SK-N-SH (cell line): ENCODE measurements at regions not wholly inside any gene's neighbourhood (a gene's known extent, or its start where the extent isn't known, plus 50 kb on each side); places are given as distances from the start of the nearest gene placed in this dataset.
A peak's percentile ranks its signal among the peaks of the same experiment; 100 is the strongest.

ENCODE experiments used
- CTCF ChIA-PET: fragments of 300-600, 350-600 bp; formaldehyde crosslinking; extraction: SDS; loops from one replicate; lab custom pipeline; 2021; lab: Yijun Ruan, JAX
- POLR2A ChIA-PET: fragments of 350-600 bp; sonication (Branson Sonifier 250); formaldehyde crosslinking; extraction: SDS; loops from one replicate; lab custom pipeline; 2020; ENCODE audit warnings: antibody characterized with exemption, inconsistent platforms; lab: Yijun Ruan, JAX
- DNase-seq: peaks from one replicate; pipeline ENCODE4 v3.0.0; 2012
- H2AFZ ChIP-seq: fragments of 200-600 bp; sonication (generic); 2 replicates; pipeline ENCODE4 v1.8.1; 2016; ENCODE audit warnings: antibody characterized with exemption, mild to moderate bottlenecking, low read depth
- H3F3A ChIP-seq: fragments of 200-600 bp; sonication (generic); replicated peaks from 2 replicates; pipeline ENCODE3; 2016; ENCODE audit warnings: antibody characterized with exemption, mild to moderate bottlenecking; ENCODE audit not compliant: insufficient read depth
- H3K27ac ChIP-seq, 2 experiments: fragments of 200-500 bp in 1 of 2; fragments of 200-600 bp in 1 of 2; sonication (Bioruptor generic) in 1 of 2; sonication (generic), shearing (Covaris generic) in 1 of 2; 2 replicates each; pipeline versions ENCODE4 v1.5.1 to v1.6.1; 2014 to 2016; ENCODE audit warnings: low read depth in 2 of 2, inconsistent platforms in 1 of 2, low read length in 1 of 2, mild to moderate bottlenecking in 1 of 2, mixed read lengths in 1 of 2
- H3K27me3 ChIP-seq: fragments of 200-600 bp; sonication (generic), shearing (Covaris generic); 2 replicates; pipeline ENCODE4 v1.6.1; 2016; ENCODE audit warnings: mixed run types; ENCODE audit not compliant: insufficient read depth
- H3K36me3 ChIP-seq, 2 experiments: fragments of 200-500 bp in 1 of 2; fragments of 200-600 bp in 1 of 2; sonication (Bioruptor generic) in 1 of 2; sonication (generic) in 1 of 2; replicated peaks in 1 of 2; 2 replicates each; pipeline versions ENCODE3 to v1.5.1; 2014 to 2016; ENCODE audit warnings: low read length in 1 of 2, mild to moderate bottlenecking in 1 of 2; ENCODE audit not compliant: insufficient read depth in 2 of 2, control insufficient read depth in 1 of 2
- H3K4me1 ChIP-seq, 2 experiments: fragments of 200-500 bp in 1 of 2; fragments of 200-600 bp in 1 of 2; sonication (Bioruptor generic) in 1 of 2; sonication (generic), shearing (Covaris generic) in 1 of 2; 2 replicates each; pipeline versions ENCODE4 v1.5.1 to v1.6.1; 2014 to 2016; ENCODE audit warnings: low read depth in 1 of 2, low read length in 1 of 2, mixed run types in 1 of 2; ENCODE audit not compliant: insufficient read depth in 2 of 2, control insufficient read depth in 1 of 2
- H3K4me2 ChIP-seq: fragments of 200-600 bp; sonication (generic), shearing (Covaris generic); 2 replicates; pipeline ENCODE4 v1.6.1; 2017; ENCODE audit warnings: mixed run types
- H3K4me3 ChIP-seq, 2 experiments: fragments of 200-500 bp in 1 of 2; fragments of 200-600 bp in 1 of 2; sonication (Bioruptor generic) in 1 of 2; sonication (generic), shearing (Covaris generic) in 1 of 2; 2 replicates each; pipeline versions ENCODE4 v1.5.1 to v1.8.1; 2014 to 2016; ENCODE audit warnings: low read depth in 2 of 2, inconsistent platforms in 1 of 2, low read length in 1 of 2, mild to moderate bottlenecking in 1 of 2, mixed read lengths in 1 of 2, moderate library complexity in 1 of 2
- H3K79me2 ChIP-seq: fragments of 200-600 bp; sonication (generic); 2 replicates; pipeline ENCODE4 v1.8.1; 2017; ENCODE audit warnings: mild to moderate bottlenecking; ENCODE audit not compliant: insufficient read depth
- H3K9ac ChIP-seq: fragments of 200-600 bp; sonication (generic); 2 replicates; pipeline ENCODE4 v1.6.1; 2017; ENCODE audit warnings: mixed run types
- H3K9me2 ChIP-seq: fragments of 200-600 bp; sonication (generic); 2 replicates; pipeline ENCODE4 v1.6.1; 2017; ENCODE audit warnings: mixed run types
- H3K9me3 ChIP-seq: fragments of 200-600 bp; sonication (generic); 2 replicates; pipeline ENCODE4 v1.6.1; 2017; ENCODE audit warnings: mixed run types, mild to moderate bottlenecking, moderate library complexity
- H4K20me1 ChIP-seq: fragments of 200-600 bp; sonication (generic); 2 replicates; pipeline ENCODE4 v1.6.1; 2017; ENCODE audit warnings: mild to moderate bottlenecking, mixed run types; ENCODE audit not compliant: insufficient read depth
- CHD2 ChIP-seq: fragments of 150-350 bp; IDR thresholded peaks from 2 replicates; pipeline ENCODE4 v1.6.1; 2018; ENCODE audit warnings: low read length; ENCODE audit not compliant: partially characterized antibody
- CTCF ChIP-seq: fragments of 200-600 bp; sonication (generic); IDR thresholded peaks from 2 replicates; pipeline ENCODE4 v1.6.1; 2017; ENCODE audit warnings: antibody characterized with exemption, mild to moderate bottlenecking, moderate library complexity
- ELF1 ChIP-seq: IDR thresholded peaks from 2 replicates; pipeline ENCODE4 v1.4.0; 2012
- EP300 ChIP-seq, 2 experiments: IDR thresholded peaks; 2 replicates each; pipeline versions ENCODE4 v1.4.0 to v1.6.1; 2012; ENCODE audit warnings: borderline replicate concordance in 1 of 2, low read depth in 1 of 2, low read length in 1 of 2
- FOSL2 ChIP-seq: IDR thresholded peaks from 2 replicates; pipeline ENCODE4 v1.4.0; 2012; ENCODE audit warnings: low read depth, mild to moderate bottlenecking, moderate library complexity, borderline replicate concordance
- FOXJ3 ChIP-seq: sonication (generic); formaldehyde crosslinking; IDR thresholded peaks from 2 replicates; pipeline ENCODE4 v1.5.1; 2020; ENCODE audit warnings: mild to moderate bottlenecking, missing genetic modification reagents
- FOXM1 ChIP-seq: IDR thresholded peaks from 2 replicates; pipeline ENCODE4 v1.4.0; 2012; ENCODE audit warnings: low read depth, mild to moderate bottlenecking
- GABPA ChIP-seq: IDR thresholded peaks from 2 replicates; pipeline ENCODE4 v1.4.0; 2012; ENCODE audit warnings: low read depth, mild to moderate bottlenecking
- GATA2 ChIP-seq: sonication (generic); formaldehyde crosslinking; IDR thresholded peaks from 2 replicates; pipeline ENCODE4 v1.5.0; 2020; ENCODE audit warnings: mild to moderate bottlenecking, missing genetic modification reagents
- IRF3 ChIP-seq: fragments of 150-350 bp; IDR thresholded peaks from 2 replicates; pipeline ENCODE4 v1.6.1; 2016; ENCODE audit warnings: mild to moderate bottlenecking, low read depth, low read length
- MEF2A ChIP-seq: IDR thresholded peaks from 2 replicates; pipeline ENCODE4 v1.4.0; 2012; ENCODE audit warnings: low read depth, borderline replicate concordance
- NFIC ChIP-seq: IDR thresholded peaks from 2 replicates; pipeline ENCODE4 v1.4.0; 2012; ENCODE audit warnings: borderline replicate concordance
- PBX3 ChIP-seq: IDR thresholded peaks from 2 replicates; pipeline ENCODE4; 2012
- RAD21 ChIP-seq: IDR thresholded peaks from 2 replicates; pipeline ENCODE4 v1.6.1; 2012; ENCODE audit warnings: mild to moderate bottlenecking, low read length
- RCOR1 ChIP-seq: fragments of 150-350 bp; IDR thresholded peaks from 2 replicates; pipeline ENCODE4 v1.6.1; 2017; ENCODE audit warnings: antibody characterized with exemption, low read length
- REST ChIP-seq: IDR thresholded peaks from 2 replicates; pipeline ENCODE4 v1.6.1; 2012; ENCODE audit warnings: mild to moderate bottlenecking, low read depth, low read length, moderate library complexity
- RFX5 ChIP-seq: IDR thresholded peaks from 2 replicates; pipeline ENCODE4 v1.6.1; 2012; ENCODE audit warnings: mild to moderate bottlenecking, improper control_type of control experiment, low read length
- SIN3A ChIP-seq: IDR thresholded peaks from 2 replicates; pipeline ENCODE4 v1.6.1; 2012; ENCODE audit warnings: low read depth, mild to moderate bottlenecking, low read length, moderate library complexity, borderline replicate concordance
- SMC3 ChIP-seq: IDR thresholded peaks from 2 replicates; pipeline ENCODE4 v1.6.1; 2012; ENCODE audit warnings: low read depth, low read length, improper control_type of control experiment
- TEAD4 ChIP-seq: IDR thresholded peaks from 2 replicates; pipeline ENCODE4 v1.4.0; 2012; ENCODE audit warnings: mild to moderate bottlenecking, borderline replicate concordance; ENCODE audit not compliant: insufficient read depth
- USF1 ChIP-seq: IDR thresholded peaks from 2 replicates; pipeline ENCODE4 v1.4.0; 2012; ENCODE audit warnings: low read depth, borderline replicate concordance
- YY1 ChIP-seq: IDR thresholded peaks from 2 replicates; pipeline ENCODE4 v1.4.0; 2012; ENCODE audit warnings: low read depth, mild to moderate bottlenecking
- WGBS: methylation state at CpG from one replicate; pipeline ENCODE4 v1.1.6; 2017; ENCODE audit warnings: low lambda C conversion rate; 5-methylcytosine and 5-hydroxymethylcytosine counted together

- Histone ChIP-seq H3K9ac (no peak overlapping the region), H3F3A (peaks cover 2% of the 10 kb centered on the region), H2AFZ (no peak overlapping the region), H4K20me1 (no peaks in the 10 kb centered on the region), H3K36me3 (no peaks in the 10 kb centered on the region), H3K4me3 (no peak overlapping the region), H3K27ac (no peak overlapping the region), H3K9me3 (no peaks in the 10 kb centered on the region), H3K4me2 (no peak overlapping the region), H3K27me3 (peaks cover 7% of the 10 kb centered on the region; the same call in 1 of the 2 replicates), H3K9me2 (no peaks in the 10 kb centered on the region), H3K4me1 (no peaks in the 10 kb centered on the region), H3K79me2 (no peaks in the 10 kb centered on the region)
- WGBS: 50% methylated on average over 5 of the region's 5 CpGs
- ChIA-PET POLR2A (no interaction called here), CTCF (no interaction called here)
- DNase-seq: no peak
- TF ChIP-seq ELF1 (no peak), GATA2 (CRISPR knock-in tag) (no peak), FOXJ3 (CRISPR knock-in tag) (no peak), SIN3A (no peak), RCOR1 (no peak)
Measured at GRCh38 chrX:115702982-115703381, 142.0 kb downstream of the PLS3 start.

- H3K27ac ChIP-seq: no peak overlapping the region
- no peak overlapping the region for H2AFZ ChIP-seq
- H3K9ac ChIP-seq: no peak overlapping the region
- no peaks in the 10 kb centered on the region for H3K9me2 ChIP-seq
- CTCF ChIA-PET: no interaction called here
- H3K79me2 ChIP-seq: no peaks in the 10 kb centered on the region
- H3K36me3 ChIP-seq: no peaks in the 10 kb centered on the region
- no peak overlapping the region for H3K4me2 ChIP-seq
- POLR2A ChIA-PET: no interaction called here
- H3K4me3 ChIP-seq: no peak overlapping the region
- H3K27me3 ChIP-seq: peaks cover 7% of the 10 kb centered on the region; the same call in 1 of the 2 replicates
- H4K20me1 ChIP-seq: no peaks in the 10 kb centered on the region
- H3K4me1 ChIP-seq: no peaks in the 10 kb centered on the region
- no peak for DNase-seq
- no peaks in the 10 kb centered on the region for H3K9me3 ChIP-seq
- no peaks in the 10 kb centered on the region for H3F3A ChIP-seq
- TF ChIP-seq TEAD4 (no peak), RCOR1 (no peak), SIN3A (no peak), EP300 (IDR thresholded peaks at IDR 0.05; ENCODE audit: borderline replicate concordance in 1 of 2, low read depth in 1 of 2, low read length in 1 of 2) (no peak), MEF2A (no peak), REST (no peak), RAD21 (no peak), USF1 (no peak), SMC3 (no peak), RFX5 (no peak), CTCF (no peak), CHD2 (no peak), GABPA (no peak), FOSL2 (peak; percentile 51), YY1 (no peak), FOXM1 (no peak), NFIC (no peak), PBX3 (no peak), IRF3 (no peak)
Measured at GRCh38 chrX:115709039-115709438, 148.1 kb downstream of the PLS3 start.
